ENCODE measurements at regions not wholly inside any gene's neighbourhood (a gene's known extent, or its start where the extent isn't known, plus 50 kb on each side); places are given as distances from the start of the nearest gene placed in this dataset.

- Histone ChIP-seq H3K4me1 (peaks cover 8% of the 10 kb centered on the region), H3K36me3 (ENCODE audit: control insufficient read depth, insufficient read depth, low read length) (no peaks in the 10 kb centered on the region), H3K9me3 (no peaks in the 10 kb centered on the region), H3K4me3 (ENCODE audit: low read depth, low read length) (no peak overlapping the region), H3K27me3 (replicated peaks; ENCODE audit: control insufficient read depth, insufficient read depth, low read length) (no peaks in the 10 kb centered on the region)
- ChIA-PET CTCF (no interaction called here), POLR2A (no interaction called here)
- no peak for DNase-seq
- Mint-ChIP-seq H3K9me3 (ENCODE audit: unreplicated experiment) (peaks cover 7% of the 10 kb centered on the region), H3K27ac (ENCODE audit: unreplicated experiment) (no peak overlapping the region), H3K4me3 (ENCODE audit: unreplicated experiment) (no peak overlapping the region), H3K36me3 (ENCODE audit: insufficient read depth, unreplicated experiment) (peaks cover 6% of the 10 kb centered on the region), H3K27me3 (ENCODE audit: insufficient read depth, unreplicated experiment) (peaks cover 4% of the 10 kb centered on the region), H3K4me1 (ENCODE audit: low read depth, unreplicated experiment) (peaks cover 18% of the 10 kb centered on the region)
- TF ChIP-seq CTCF (IDR thresholded peaks at IDR 0.05; ENCODE audit: insufficient read depth in 1 of 2, low read depth in 1 of 2, low read length in 1 of 2, severe bottlenecking in 1 of 2, unreplicated experiment in 1 of 2) = no peak
- intact Hi-C loops (cut with micrococcal nuclease; ENCODE audit: unreplicated experiment) = no loop called here
- BruUV-seq (replicated peaks) = no TSS peak
Observed at GRCh38 chr10:125560947-125561346, 122.0 kb downstream of the TEX36 start.

GRCh38 chr10:125559210-125559609 is 123.8 kb downstream of the TEX36 start:
- H3K27me3 ChIP-seq (replicated peaks; ENCODE audit: control insufficient read depth, insufficient read depth, low read length) = no peaks in the 10 kb centered on the region
- peaks cover 8% of the 10 kb centered on the region for H3K4me1 ChIP-seq
- Mint-ChIP-seq H3K27ac (ENCODE audit: unreplicated experiment) (no peak overlapping the region), H3K27me3 (ENCODE audit: insufficient read depth, unreplicated experiment) (peaks cover 2% of the 10 kb centered on the region), H3K36me3 (ENCODE audit: insufficient read depth, unreplicated experiment) (peaks cover 6% of the 10 kb centered on the region), H3K9me3 (ENCODE audit: unreplicated experiment) (peaks cover 10% of the 10 kb centered on the region), H3K4me1 (ENCODE audit: low read depth, unreplicated experiment) (peaks cover 21% of the 10 kb centered on the region), H3K4me3 (ENCODE audit: unreplicated experiment) (no peak overlapping the region)
- H3K36me3 ChIP-seq (ENCODE audit: control insufficient read depth, insufficient read depth, low read length) = no peaks in the 10 kb centered on the region
- no TSS peak for BruUV-seq (replicated peaks)
- H3K9me3 ChIP-seq = no peaks in the 10 kb centered on the region
- intact Hi-C loops (cut with micrococcal nuclease; ENCODE audit: unreplicated experiment) = no loop called here
- DNase-seq = no peak
- POLR2A ChIA-PET = no interaction called here
- no peak for TF ChIP-seq CTCF (IDR thresholded peaks at IDR 0.05; ENCODE audit: insufficient read depth in 1 of 2, low read depth in 1 of 2, low read length in 1 of 2, severe bottlenecking in 1 of 2, unreplicated experiment in 1 of 2)
- CTCF ChIA-PET = no interaction called here
- no peak overlapping the region for H3K4me3 ChIP-seq (ENCODE audit: low read depth, low read length)

GRCh38 chr10:125557801-125558505 is 125.0 kb downstream of the TEX36 start:
- CTCF ChIA-PET = no interaction called here
- no peak for TF ChIP-seq CTCF (IDR thresholded peaks at IDR 0.05; ENCODE audit: insufficient read depth in 1 of 2, low read depth in 1 of 2, low read length in 1 of 2, severe bottlenecking in 1 of 2, unreplicated experiment in 1 of 2)
- H3K36me3 ChIP-seq (ENCODE audit: control insufficient read depth, insufficient read depth, low read length) = no peaks in the 10 kb centered on the region
- BruUV-seq (replicated peaks) = no TSS peak
- peaks cover 8% of the 10 kb centered on the region for H3K4me1 ChIP-seq
- peaks cover 10% of the 10 kb centered on the region for H3K9me3 Mint-ChIP-seq (ENCODE audit: unreplicated experiment)
- H3K27ac Mint-ChIP-seq (ENCODE audit: unreplicated experiment) = peak overlapping the region; percentile 7
- POLR2A ChIA-PET = no interaction called here
- no peak overlapping the region for H3K4me3 ChIP-seq (ENCODE audit: low read depth, low read length)
- no peaks in the 10 kb centered on the region for H3K9me3 ChIP-seq
- DNase-seq = no peak
- peaks cover 2% of the 10 kb centered on the region for H3K27me3 Mint-ChIP-seq (ENCODE audit: insufficient read depth, unreplicated experiment)
- H3K4me3 Mint-ChIP-seq (ENCODE audit: unreplicated experiment) = no peak overlapping the region
- intact Hi-C loops (cut with micrococcal nuclease; ENCODE audit: unreplicated experiment) = no loop called here
- H3K27me3 ChIP-seq (replicated peaks; ENCODE audit: control insufficient read depth, insufficient read depth, low read length) = no peaks in the 10 kb centered on the region
- H3K4me1 Mint-ChIP-seq (ENCODE audit: low read depth, unreplicated experiment) = peaks cover 21% of the 10 kb centered on the region
- peaks cover 6% of the 10 kb centered on the region for H3K36me3 Mint-ChIP-seq (ENCODE audit: insufficient read depth, unreplicated experiment)
